Smooth muscle cell (in vitro differentiated cells): ENCODE measurements at regions not wholly inside any gene's neighbourhood (a gene's known extent, or its start where the extent isn't known, plus 50 kb on each side); places are given as distances from the start of the nearest gene placed in this dataset.

Experiments
- DNase-seq: peaks from one replicate; lab custom pipeline; 2025; ENCODE audit not compliant: unreplicated experiment; lab: John Stamatoyannopoulos, UW
- H2AFZ ChIP-seq: fragments of 200-600 bp; sonication (generic); 2 replicates; pipeline ENCODE4 v1.6.0; 2016; ENCODE audit warnings: antibody characterized with exemption, low read depth, mild to moderate bottlenecking
- H3F3A ChIP-seq: fragments of 200-600 bp; sonication (generic); 2 replicates; pipeline ENCODE4 v1.6.0; 2017; ENCODE audit warnings: antibody characterized with exemption, low read depth
- H3K27ac ChIP-seq: fragments of 200-600 bp; sonication (generic); 2 replicates; pipeline ENCODE4 v1.5.1; 2016; ENCODE audit warnings: low read depth, mild to moderate bottlenecking
- H3K27me3 ChIP-seq: fragments of 200-600 bp; sonication (generic); 2 replicates; pipeline ENCODE4 v1.6.1; 2016; ENCODE audit warnings: low read depth, mild to moderate bottlenecking
- H3K36me3 ChIP-seq: fragments of 200-600 bp; sonication (generic); 2 replicates; pipeline ENCODE4 v1.5.1; 2016; ENCODE audit warnings: low read depth
- H3K4me1 ChIP-seq: fragments of 200-600 bp; sonication (generic); 2 replicates; pipeline ENCODE4 v1.5.1; 2016; ENCODE audit warnings: low read depth
- H3K4me2 ChIP-seq: fragments of 200-600 bp; sonication (generic); 2 replicates; pipeline ENCODE4 v1.6.0; 2016; ENCODE audit warnings: mild to moderate bottlenecking
- H3K4me3 ChIP-seq: fragments of 200-600 bp; sonication (generic); 2 replicates; pipeline ENCODE4 v1.5.1; 2016; ENCODE audit warnings: mild to moderate bottlenecking
- H3K79me2 ChIP-seq: fragments of 200-600 bp; sonication (generic); 2 replicates; pipeline ENCODE4 v1.6.0; 2016; ENCODE audit warnings: low read depth, mild to moderate bottlenecking
- H3K9ac ChIP-seq: fragments of 200-600 bp; sonication (generic); 2 replicates; pipeline ENCODE4 v1.6.0; 2016; ENCODE audit warnings: low read depth
- H3K9me3 ChIP-seq: fragments of 200-600 bp; sonication (generic); replicated peaks from 2 replicates; pipeline ENCODE4 v1.5.1; 2016; ENCODE audit warnings: low read depth
- H4K20me1 ChIP-seq: fragments of 200-600 bp; sonication (generic); 2 replicates; pipeline ENCODE4 v1.6.0; 2016; ENCODE audit warnings: low read depth
- WGBS: methylation state at CpG from one replicate; pipeline ENCODE4 v1.1.7; 2016; ENCODE audit warnings: low lambda C conversion rate; 5-methylcytosine and 5-hydroxymethylcytosine counted together
- TF ChIP-seq, protein P1 (sequence below): fragments of 200-600 bp; sonication (generic); IDR thresholded peaks from 2 replicates; pipeline ENCODE4 v1.5.1; 2017; ENCODE audit warnings: borderline replicate concordance, mild to moderate bottlenecking, antibody characterized with exemption; ENCODE audit not compliant: insufficient read depth, poor library complexity, severe bottlenecking

- no peaks in the 10 kb centered on the region for H3K4me1 ChIP-seq
- TF ChIP-seq, protein P1, sequence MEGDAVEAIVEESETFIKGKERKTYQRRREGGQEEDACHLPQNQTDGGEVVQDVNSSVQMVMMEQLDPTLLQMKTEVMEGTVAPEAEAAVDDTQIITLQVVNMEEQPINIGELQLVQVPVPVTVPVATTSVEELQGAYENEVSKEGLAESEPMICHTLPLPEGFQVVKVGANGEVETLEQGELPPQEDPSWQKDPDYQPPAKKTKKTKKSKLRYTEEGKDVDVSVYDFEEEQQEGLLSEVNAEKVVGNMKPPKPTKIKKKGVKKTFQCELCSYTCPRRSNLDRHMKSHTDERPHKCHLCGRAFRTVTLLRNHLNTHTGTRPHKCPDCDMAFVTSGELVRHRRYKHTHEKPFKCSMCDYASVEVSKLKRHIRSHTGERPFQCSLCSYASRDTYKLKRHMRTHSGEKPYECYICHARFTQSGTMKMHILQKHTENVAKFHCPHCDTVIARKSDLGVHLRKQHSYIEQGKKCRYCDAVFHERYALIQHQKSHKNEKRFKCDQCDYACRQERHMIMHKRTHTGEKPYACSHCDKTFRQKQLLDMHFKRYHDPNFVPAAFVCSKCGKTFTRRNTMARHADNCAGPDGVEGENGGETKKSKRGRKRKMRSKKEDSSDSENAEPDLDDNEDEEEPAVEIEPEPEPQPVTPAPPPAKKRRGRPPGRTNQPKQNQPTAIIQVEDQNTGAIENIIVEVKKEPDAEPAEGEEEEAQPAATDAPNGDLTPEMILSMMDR, result no peak
- H3K9me3 ChIP-seq, result no peaks in the 10 kb centered on the region
- no peaks in the 10 kb centered on the region for H3K36me3 ChIP-seq
- 28% methylated on average over 8 of the region's 8 CpGs for WGBS
- H3F3A ChIP-seq, result no peaks in the 10 kb centered on the region
- H3K79me2 ChIP-seq, result no peaks in the 10 kb centered on the region
- no peaks in the 10 kb centered on the region for H4K20me1 ChIP-seq
- H3K27ac ChIP-seq, result no peak overlapping the region
- DNase-seq, result no peak
- H3K4me3 ChIP-seq, result peak overlapping the region; percentile 10
- H3K9ac ChIP-seq, result no peak overlapping the region
- H2AFZ ChIP-seq, result no peak overlapping the region
- H3K4me2 ChIP-seq, result peak overlapping the region; percentile 40
- no peaks in the 10 kb centered on the region for H3K27me3 ChIP-seq
Measured at GRCh38 chrX:116009861-116010710, 160.5 kb upstream of the AGTR2 start.

- no peak overlapping the region for H3K9ac ChIP-seq
- H3K4me2 ChIP-seq, result no peak overlapping the region
- no peak overlapping the region for H3K4me3 ChIP-seq
- DNase-seq, result no peak
- WGBS, result 87% methylated on average over 5 of the region's 5 CpGs
- H2AFZ ChIP-seq, result no peak overlapping the region
- H3K4me1 ChIP-seq, result no peaks in the 10 kb centered on the region
- no peaks in the 10 kb centered on the region for H4K20me1 ChIP-seq
- H3K36me3 ChIP-seq, result no peaks in the 10 kb centered on the region
- H3K27me3 ChIP-seq, result no peaks in the 10 kb centered on the region
- no peak overlapping the region for H3K27ac ChIP-seq
- TF ChIP-seq, protein P1, result no peak
- H3K9me3 ChIP-seq, result no peaks in the 10 kb centered on the region
- no peaks in the 10 kb centered on the region for H3K79me2 ChIP-seq
- no peaks in the 10 kb centered on the region for H3F3A ChIP-seq
Measured at GRCh38 chrX:116010939-116011338, 159.6 kb upstream of the AGTR2 start.

- H3K36me3 ChIP-seq, result no peaks in the 10 kb centered on the region
- H3K9me3 ChIP-seq, result no peaks in the 10 kb centered on the region
- H4K20me1 ChIP-seq, result no peaks in the 10 kb centered on the region
- DNase-seq, result no peak
- no peak overlapping the region for H2AFZ ChIP-seq
- no peak overlapping the region for H3K9ac ChIP-seq
- H3K4me2 ChIP-seq, result no peak overlapping the region
- no peak overlapping the region for H3K27ac ChIP-seq
- H3K4me1 ChIP-seq, result no peaks in the 10 kb centered on the region
- 60% methylated on average over 1 of the region's 1 CpG for WGBS
- H3K27me3 ChIP-seq, result no peaks in the 10 kb centered on the region
- no peak overlapping the region for H3K4me3 ChIP-seq
- TF ChIP-seq, protein P1, result no peak
- H3K79me2 ChIP-seq, result no peaks in the 10 kb centered on the region
- H3F3A ChIP-seq, result no peaks in the 10 kb centered on the region
Measured at GRCh38 chrX:116031331-116031730, 139.2 kb upstream of the AGTR2 start.
